Right hindlimb (tissue), 1 donor: ENCODE measurements at regions not wholly inside any gene's neighbourhood (a gene's known extent, or its start where the extent isn't known, plus 50 kb on each side); places are given as distances from the start of the nearest gene placed in this dataset.
A peak's percentile ranks its signal among the peaks of the same experiment; 100 is the strongest.
"Not testable (repeated sequence)": the region's sequence is repeated elsewhere in the genome, so short reads cannot be mapped to it uniquely, and the experiment has no call there.

Experiments used
- DNase-seq: peaks from one replicate; pipeline ENCODE4 v3.0.0-alpha.2; 2018

- DNase-seq = no peak
These were observed 70.0 kb downstream of the LMO4 start for GRCh38 chr1:87398641-87399040.

- no peak for DNase-seq
These were observed 70.6 kb downstream of the LMO4 start for GRCh38 chr1:87399264-87399663.

- DNase-seq = no peak
These were observed 71.0 kb downstream of the LMO4 start for GRCh38 chr1:87399701-87400100.

- DNase-seq = no peak
These were observed 72.1 kb downstream of the LMO4 start for GRCh38 chr1:87400813-87401212.

GRCh38 chr1:87402241-87403002 lies 73.7 kb downstream of the LMO4 start:
- DNase-seq = peak; percentile 68

GRCh38 chr1:87403061-87403820 lies 74.6 kb downstream of the LMO4 start:
- DNase-seq = no peak

- DNase-seq = no peak
These were observed 75.6 kb downstream of the LMO4 start for GRCh38 chr1:87404296-87404695.

GRCh38 chr1:87408665-87409248 lies 80.1 kb downstream of the LMO4 start:
- DNase-seq = no peak

- peak; percentile 49 for DNase-seq
These were observed 82.2 kb downstream of the LMO4 start for GRCh38 chr1:87410776-87411480.

- DNase-seq = not testable (repeated sequence)
These were observed 85.2 kb downstream of the LMO4 start for GRCh38 chr1:87413846-87414245.

- no peak for DNase-seq
These were observed 89.4 kb downstream of the LMO4 start for GRCh38 chr1:87418048-87418447.

GRCh38 chr1:87421809-87422208 lies 93.1 kb downstream of the LMO4 start:
- no peak for DNase-seq

- DNase-seq = no peak
These were observed 95.9 kb downstream of the LMO4 start for GRCh38 chr1:87424541-87424940.

- peak; percentile 57 for DNase-seq
These were observed 98.0 kb downstream of the LMO4 start for GRCh38 chr1:87426463-87427249.

- DNase-seq = no peak
These were observed 99.7 kb downstream of the LMO4 start for GRCh38 chr1:87428367-87428766.

- no peak for DNase-seq
These were observed 100.2 kb downstream of the LMO4 start for GRCh38 chr1:87428883-87429282.

- no peak for DNase-seq
These were observed 104.0 kb downstream of the LMO4 start for GRCh38 chr1:87432685-87433084.

- DNase-seq = not testable (repeated sequence)
These were observed 104.4 kb downstream of the LMO4 start for GRCh38 chr1:87433101-87433500.

GRCh38 chr1:87435484-87435883 lies 106.8 kb downstream of the LMO4 start:
- DNase-seq = no peak

- not testable (repeated sequence) for DNase-seq
These were observed 107.4 kb downstream of the LMO4 start for GRCh38 chr1:87436115-87436514.

GRCh38 chr1:87436534-87436933 lies 107.9 kb downstream of the LMO4 start:
- DNase-seq = no peak

- no peak for DNase-seq
These were observed 109.1 kb downstream of the LMO4 start for GRCh38 chr1:87437663-87438295.
